Epidermal melanocyte (primary cell): ENCODE measurements at regions not wholly inside any gene's neighbourhood (a gene's known extent, or its start where the extent isn't known, plus 50 kb on each side); places are given as distances from the start of the nearest gene placed in this dataset.
"Not testable (repeated sequence)": the region's sequence is repeated elsewhere in the genome, so short reads cannot be mapped to it uniquely, and the experiment has no call there.

ENCODE experiments used
- DNase-seq: peaks from one replicate; pipeline ENCODE4 v3.0.0; 2011; ENCODE audit warnings: low spot score; ENCODE audit not compliant: insufficient read length

DNA sequence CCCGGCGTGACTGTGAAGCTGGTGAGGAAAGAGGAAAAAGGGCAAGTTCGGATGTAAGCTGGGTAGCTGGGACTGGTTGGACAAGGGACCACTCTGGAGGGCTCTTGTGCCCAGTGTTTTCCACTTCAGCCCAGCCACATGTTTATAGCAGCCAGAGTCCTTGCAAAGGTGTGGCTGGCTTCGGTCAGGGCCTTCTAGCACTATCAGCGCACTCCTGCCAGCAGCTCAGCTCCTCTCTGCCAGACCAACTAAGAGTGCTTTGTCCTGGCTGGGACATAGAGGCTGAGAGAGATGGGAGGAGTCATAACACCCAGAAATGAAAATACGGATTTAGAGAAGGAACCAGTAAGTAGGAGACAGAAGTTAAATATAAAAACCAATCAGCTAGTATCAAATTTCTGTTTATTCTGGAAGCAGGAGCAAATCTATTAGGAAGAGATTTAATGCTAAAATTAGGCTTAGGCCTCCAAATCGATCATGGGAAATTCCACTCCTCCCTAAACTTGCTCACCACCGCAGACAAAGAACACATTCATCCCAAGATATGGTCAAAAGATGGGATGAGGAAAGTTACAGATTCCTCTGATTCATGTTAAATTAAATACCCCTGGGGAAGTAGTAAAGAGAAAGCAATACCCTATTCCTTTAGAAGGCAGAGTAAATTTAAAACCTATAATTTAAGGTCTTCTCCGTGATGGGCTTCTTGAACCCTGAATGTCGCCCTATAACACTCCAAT, 135.0 kb downstream of the RALA start:
- DNase-seq: peak; percentile 66

DNA sequence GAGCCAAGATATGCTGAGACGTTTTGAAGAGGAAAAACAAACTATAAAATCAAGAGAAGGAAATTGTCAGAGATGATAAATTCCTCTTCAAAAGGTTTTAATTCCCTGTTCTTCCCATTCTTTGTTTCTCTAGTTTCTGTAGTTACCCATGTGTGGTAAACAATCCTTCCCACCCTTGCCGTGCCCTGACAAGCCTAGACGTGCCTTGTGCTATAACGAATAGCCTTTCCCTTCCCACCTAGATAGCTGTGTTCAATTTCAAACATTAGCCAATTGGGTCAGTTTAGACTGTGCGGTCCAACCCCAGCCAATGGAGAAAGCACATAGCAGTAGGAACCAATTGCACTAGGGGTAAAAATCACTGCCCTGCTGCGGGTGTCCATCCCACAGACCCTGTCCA, 138.1 kb downstream of the RALA start:
- no peak for DNase-seq

DNA sequence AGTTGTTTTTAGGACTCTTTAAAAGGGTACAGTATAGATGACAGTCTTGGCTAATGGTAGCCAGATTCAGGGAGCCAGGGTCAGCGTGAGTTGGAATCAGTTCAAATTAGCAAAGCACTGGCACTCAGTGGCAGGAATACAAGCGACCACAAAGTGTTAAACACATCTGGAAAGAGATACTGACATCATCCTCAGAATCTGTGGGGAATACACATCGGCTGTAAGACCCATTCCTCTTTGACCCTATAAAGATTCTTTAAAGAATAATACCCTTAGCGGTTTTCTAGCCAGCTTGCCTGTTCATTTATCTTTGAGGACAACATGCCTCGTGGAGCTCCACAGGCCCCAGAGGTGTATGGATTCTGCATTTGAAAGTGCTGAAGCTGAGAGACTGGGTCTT, 139.1 kb downstream of the RALA start:
- not testable (repeated sequence) for DNase-seq

DNA sequence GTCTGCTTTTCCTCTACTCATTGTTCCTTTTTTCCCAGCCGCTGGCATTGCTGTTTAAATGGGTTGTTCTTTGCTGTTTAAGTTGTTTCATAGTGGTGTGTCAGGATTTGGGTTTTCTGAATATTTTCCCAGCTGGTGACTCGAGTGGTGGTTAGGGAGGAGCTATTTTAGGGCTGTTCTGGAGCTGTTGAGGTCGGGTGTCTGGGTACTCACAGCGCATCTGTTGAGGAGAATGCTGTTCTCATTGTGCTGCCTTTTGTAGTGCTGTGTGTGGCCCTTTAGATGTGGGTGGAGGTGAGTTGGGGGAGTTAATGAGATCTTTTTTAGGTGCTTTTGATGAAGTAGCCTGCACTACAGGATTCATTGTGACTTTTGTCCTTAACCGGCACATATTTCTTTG, 139.5 kb downstream of the RALA start:
- not testable (repeated sequence) for DNase-seq

DNA sequence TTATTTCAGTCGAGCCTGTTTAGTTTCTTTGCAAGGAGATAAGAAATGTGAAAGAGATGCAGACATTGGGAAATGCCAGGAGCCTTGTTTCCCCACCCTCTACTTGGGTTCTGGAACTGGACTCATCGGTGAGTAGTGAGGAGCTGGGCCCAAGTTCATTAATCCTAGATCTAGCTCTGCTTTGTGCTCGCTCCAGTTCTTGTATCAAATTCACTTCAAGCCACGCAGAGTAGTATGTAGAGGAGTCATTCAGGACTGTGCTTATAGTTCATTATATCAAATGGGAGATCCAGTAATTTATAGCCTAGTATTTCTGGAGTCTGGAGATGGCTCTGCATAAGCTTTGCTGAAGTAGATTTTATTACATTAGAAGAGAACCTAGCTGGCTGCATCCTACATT, 142.5 kb downstream of the RALA start:
- not testable (repeated sequence) for DNase-seq

DNA sequence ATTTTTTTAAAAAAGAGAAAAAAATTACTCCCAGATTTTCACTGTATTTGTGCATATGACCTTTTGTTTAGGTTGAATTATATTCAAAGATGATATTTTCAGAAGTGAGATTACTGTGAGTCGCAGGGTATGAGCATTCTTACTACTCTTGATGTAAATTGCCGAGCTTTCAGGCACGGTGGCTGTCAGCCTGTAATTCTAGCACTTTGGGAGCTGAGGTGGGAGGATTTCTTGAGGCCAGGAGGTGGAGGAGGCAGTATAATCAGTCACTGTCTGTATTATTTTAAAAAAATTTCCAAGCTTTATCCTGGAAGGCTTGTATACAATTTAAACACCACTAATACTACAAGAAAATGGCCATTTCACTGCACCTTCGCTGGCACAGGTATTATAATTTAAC, 145.1 kb downstream of the RALA start:
- DNase-seq: not testable (repeated sequence)

DNA sequence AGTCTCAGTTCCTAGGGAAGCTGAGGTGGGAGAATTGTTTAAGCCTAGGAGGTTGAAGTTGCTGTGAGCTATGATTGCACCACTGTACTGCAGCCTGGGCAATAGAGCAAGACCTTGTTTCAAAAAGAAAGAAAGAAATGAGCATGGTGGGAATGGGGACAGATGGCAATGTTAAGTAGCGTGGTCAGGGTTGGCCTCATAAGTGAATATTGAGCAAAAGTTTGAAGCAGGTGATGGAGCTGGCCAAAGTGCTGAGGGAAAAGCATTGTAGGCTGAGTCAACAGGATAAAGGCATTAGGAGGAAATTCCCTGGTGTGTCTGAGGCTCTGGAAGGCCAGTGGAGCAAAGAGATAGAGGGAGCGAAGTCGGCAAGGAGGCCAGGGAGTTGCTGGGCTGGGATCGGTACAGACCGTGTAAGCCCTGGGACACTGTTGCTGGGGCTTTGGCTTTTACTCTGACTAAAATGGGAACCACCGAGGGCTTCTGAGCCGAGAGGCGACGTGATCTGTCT, 151.0 kb downstream of the RALA start:
- DNase-seq: not testable (repeated sequence)

GRCh38 chr7:39781557-39781956, 158.2 kb downstream of the RALA start:
- DNase-seq: not testable (repeated sequence)

DNA sequence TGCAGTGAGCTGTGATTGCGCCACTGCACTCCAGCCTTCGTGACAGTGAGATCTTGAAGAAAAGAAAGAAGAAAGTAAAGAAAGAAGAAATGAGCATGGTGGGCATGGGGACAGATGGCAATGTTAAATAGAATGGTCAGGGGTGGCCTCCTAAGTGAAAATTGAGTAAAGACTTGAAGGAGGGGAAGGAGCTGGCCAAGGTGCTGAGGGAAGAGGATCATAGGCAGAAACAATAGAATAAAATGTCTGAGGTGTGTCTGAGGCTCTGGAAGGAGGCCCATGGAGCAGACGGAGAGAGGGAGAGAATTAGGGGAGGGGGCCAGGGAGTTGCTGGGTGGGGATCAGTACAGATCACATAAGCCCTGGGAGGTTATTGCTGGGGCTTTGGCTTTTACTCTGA, 163.1 kb downstream of the RALA start:
- not testable (repeated sequence) for DNase-seq

GRCh38 chr7:39791035-39791434, 159.0 kb upstream of the CDK13 start:
- not testable (repeated sequence) for DNase-seq

DNA sequence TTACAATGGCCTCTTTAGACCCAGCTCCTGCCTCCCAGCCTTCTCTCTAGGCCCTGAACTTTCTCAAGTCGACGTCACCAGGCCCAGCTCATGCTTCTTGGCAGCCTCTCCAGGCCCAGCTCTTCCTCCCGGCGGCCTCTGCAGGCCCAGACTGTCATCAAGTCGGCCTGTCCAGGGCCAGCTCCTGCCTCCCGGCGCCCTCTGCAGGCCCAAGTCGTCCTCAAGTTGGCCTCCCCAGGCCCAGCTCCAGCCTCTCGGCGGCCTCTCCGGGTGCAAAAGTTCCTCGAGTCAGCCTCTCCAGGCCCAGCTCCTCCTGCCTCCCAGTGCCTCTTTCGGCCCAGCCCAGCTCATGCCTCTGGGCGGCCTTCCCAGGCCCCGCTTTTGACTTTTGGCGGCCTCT, 158.1 kb upstream of the CDK13 start:
- not testable (repeated sequence) for DNase-seq

DNA sequence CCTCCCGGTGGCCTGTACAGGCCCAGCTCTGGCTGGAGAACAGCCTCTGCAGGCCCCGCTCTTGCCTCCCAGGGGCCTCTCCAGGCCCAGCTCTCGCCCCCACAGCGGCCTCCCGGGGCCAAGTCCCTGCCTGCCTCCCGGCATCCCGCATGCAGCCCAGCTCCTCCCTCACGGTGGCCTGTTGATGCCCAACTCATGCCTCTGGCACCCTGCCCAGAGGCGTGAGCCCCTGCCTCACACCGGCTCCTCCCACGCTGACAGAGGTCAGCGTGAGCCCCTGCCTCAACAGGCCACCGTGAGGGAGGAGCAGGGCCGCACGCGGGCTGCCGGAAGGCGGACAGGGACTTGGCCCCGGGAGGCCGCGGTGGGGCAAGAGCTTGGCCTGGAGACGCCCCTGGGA, 157.0 kb upstream of the CDK13 start:
- not testable (repeated sequence) for DNase-seq

DNA sequence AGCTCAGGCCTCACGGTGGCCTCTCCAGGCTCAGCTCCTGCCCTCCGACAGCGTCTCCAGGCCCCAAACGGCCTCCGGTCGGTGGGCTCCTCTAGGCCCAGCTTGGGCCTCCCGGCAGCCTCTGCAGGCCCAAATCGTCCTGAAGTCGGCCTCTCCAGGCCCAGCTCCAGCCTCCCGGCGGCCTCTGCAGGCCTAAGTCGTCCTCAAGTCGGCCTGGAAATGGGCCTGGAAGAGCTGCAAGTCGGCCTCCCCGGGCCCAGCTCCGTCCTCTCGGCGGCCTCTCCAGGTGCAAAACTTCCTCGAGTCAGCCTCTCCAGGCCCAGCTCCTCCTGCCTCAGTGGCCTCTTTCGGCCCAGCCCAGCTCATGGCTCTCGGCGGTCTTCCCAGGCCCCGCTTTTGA, 156.2 kb upstream of the CDK13 start:
- DNase-seq: not testable (repeated sequence)

- DNase-seq: not testable (repeated sequence)
These were observed 153.1 kb upstream of the CDK13 start for GRCh38 chr7:39796947-39797346.

- DNase-seq: not testable (repeated sequence)
These were observed 152.0 kb upstream of the CDK13 start for GRCh38 chr7:39798077-39798476.

DNA sequence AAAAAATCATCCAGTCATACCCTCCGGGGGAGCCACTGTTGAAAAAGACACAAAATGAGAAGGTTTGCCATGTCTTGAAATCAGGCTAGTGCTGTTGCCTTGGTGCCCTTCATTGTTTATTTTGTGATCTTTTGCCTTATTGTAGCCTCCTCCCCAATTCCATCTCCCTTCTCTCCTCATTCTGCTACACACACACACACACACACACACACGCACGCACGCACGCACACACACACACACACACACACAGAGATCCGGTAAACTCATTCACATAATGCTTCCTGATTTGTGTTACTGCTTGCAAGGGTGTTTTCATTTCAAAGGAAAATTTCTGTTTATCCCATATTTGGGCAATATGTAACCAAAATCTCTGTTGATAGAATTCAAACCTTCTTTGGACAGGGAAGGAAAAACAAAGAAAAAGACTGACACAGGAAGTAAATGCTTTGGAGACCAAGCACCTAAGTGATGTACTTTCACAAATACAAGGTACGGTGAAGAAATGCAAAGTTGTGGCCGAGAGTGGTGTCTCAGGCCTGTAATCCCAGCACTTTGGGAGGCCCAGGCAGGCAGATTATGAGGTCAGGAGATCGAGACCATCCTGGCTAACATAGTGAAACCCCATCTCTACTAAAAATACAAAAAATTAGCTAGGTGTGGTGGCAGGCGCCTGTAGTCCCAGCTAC, 141.1 kb upstream of the CDK13 start:
- DNase-seq: no peak

GRCh38 chr7:39810204-39810642, 139.8 kb upstream of the CDK13 start:
- no peak for DNase-seq

DNA sequence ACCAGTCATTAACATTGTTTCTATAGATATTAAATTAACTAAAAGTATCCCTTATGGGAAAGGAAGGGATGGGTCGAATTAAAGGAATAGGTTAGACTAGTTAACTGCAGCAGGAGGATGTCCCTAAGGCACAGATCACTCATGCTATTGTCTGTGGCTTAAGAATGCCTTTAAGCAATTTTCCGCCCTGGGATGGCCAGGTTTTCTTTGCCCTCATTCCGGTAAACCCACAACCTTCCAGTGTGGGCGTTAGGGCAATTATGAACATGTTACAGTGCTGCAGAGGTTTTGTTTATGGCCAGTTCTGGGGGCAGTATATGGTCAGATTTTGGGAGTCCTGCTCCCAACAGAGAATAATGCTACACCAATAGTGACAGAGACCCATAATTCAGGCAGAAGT, 139.3 kb upstream of the CDK13 start:
- no peak for DNase-seq

DNA sequence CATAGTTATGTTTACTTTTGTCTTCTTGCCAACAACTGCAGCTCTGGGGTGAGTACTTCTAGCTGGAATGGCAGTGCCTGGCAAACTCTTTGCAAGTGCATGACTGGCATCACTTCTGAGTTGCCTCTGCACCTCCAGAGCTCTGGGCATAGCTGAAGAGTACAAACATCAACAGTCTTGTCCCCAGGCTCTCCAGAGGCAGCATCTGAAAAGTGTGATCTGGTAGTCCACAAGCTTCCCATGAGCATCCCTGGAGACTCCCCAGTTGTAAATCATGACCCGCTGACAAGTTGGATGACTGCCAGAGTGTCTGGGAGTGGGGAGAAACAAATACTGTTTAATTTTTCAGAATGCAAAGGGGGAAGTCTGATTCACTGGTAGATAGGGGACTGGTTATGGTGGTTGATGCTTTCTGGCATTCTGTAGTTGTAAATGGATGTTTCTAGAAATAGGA, 138.9 kb upstream of the CDK13 start:
- DNase-seq: no peak

- DNase-seq: no peak
These were observed 133.5 kb upstream of the CDK13 start for GRCh38 chr7:39816462-39817060.

- no peak for DNase-seq
These were observed 130.5 kb upstream of the CDK13 start for GRCh38 chr7:39819514-39819913.
